ENCODE measurements at regions not wholly inside any gene's neighbourhood (a gene's known extent, or its start where the extent isn't known, plus 50 kb on each side); places are given as distances from the start of the nearest gene placed in this dataset.

DNA sequence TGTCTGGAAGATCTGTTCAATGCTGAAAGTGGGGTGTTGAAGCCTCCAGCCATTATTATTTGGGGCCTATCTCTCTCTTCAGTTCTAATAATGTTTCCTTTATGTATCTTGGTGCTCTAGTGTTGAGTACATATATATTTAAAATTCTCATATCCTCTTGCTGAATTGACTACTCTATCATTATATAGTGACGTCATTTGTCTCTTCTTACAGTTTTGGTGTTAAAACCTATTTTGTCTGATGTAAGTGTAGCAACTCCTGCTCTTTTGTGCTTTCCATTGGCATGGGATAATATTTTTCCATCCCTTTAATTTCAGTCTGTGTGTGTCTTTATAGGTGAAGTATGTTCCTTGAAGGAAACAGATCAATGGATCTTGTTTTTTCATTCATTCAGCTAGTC is 446.0 kb downstream of the FAM47A start:
- ChIA-PET POLR2A (no interaction called here), CTCF (no interaction called here)
- TF ChIP-seq, protein P1, sequence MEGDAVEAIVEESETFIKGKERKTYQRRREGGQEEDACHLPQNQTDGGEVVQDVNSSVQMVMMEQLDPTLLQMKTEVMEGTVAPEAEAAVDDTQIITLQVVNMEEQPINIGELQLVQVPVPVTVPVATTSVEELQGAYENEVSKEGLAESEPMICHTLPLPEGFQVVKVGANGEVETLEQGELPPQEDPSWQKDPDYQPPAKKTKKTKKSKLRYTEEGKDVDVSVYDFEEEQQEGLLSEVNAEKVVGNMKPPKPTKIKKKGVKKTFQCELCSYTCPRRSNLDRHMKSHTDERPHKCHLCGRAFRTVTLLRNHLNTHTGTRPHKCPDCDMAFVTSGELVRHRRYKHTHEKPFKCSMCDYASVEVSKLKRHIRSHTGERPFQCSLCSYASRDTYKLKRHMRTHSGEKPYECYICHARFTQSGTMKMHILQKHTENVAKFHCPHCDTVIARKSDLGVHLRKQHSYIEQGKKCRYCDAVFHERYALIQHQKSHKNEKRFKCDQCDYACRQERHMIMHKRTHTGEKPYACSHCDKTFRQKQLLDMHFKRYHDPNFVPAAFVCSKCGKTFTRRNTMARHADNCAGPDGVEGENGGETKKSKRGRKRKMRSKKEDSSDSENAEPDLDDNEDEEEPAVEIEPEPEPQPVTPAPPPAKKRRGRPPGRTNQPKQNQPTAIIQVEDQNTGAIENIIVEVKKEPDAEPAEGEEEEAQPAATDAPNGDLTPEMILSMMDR (IDR thresholded peaks at IDR 0.05; ENCODE audit: control extremely low read depth, extremely low read depth, low read depth, missing control alignments), result no peak
- DNase-seq (ENCODE audit: extremely low spot score), result no peak
